Kidney (tissue), 13 donors: ENCODE measurements at regions not wholly inside any gene's neighbourhood (a gene's known extent, or its start where the extent isn't known, plus 50 kb on each side); places are given as distances from the start of the nearest gene placed in this dataset.

Source experiments
- DNase-seq, 5 donors: peaks; one replicate each; pipeline ENCODE4 v3.0.0-alpha.2; 2013 to 2020
- FAIRE-seq: peaks from 2 replicates; lab custom pipeline; 2012; peaks lifted over from hg19 to GRCh38; lab: Jason Lieb, UNC
- H3K27ac ChIP-seq, 2 donors: one replicate each; pipeline ENCODE4 v1.7.0; 2013; ENCODE audit warnings: low read depth in 2 of 2, low read length in 2 of 2, inconsistent platforms in 1 of 2
- H3K27me3 ChIP-seq: one replicate; pipeline ENCODE4 v1.7.1; 2013; ENCODE audit warnings: low read length, inconsistent platforms; ENCODE audit not compliant: control insufficient read depth, insufficient read depth
- H3K36me3 ChIP-seq, 3 donors: one replicate each; pipeline versions ENCODE4 v1.7.0 to v1.7.1; 2013; ENCODE audit warnings: low read length in 3 of 3, control low read depth in 1 of 3, inconsistent platforms in 1 of 3; ENCODE audit not compliant: insufficient read depth in 3 of 3, control insufficient read depth in 2 of 3
- H3K4me1 ChIP-seq, 3 donors: one replicate each; pipeline versions ENCODE4 v1.7.0 to v1.7.1; 2013; ENCODE audit warnings: low read length in 3 of 3, inconsistent platforms in 1 of 3, low read depth in 1 of 3; ENCODE audit not compliant: control insufficient read depth in 2 of 3, insufficient read depth in 2 of 3
- H3K4me3 ChIP-seq, 3 donors: one replicate each; pipeline versions ENCODE4 v1.7.0 to v1.8.1; 2013; ENCODE audit warnings: low read length in 3 of 3, control low read depth in 1 of 3, inconsistent platforms in 1 of 3
- H3K9ac ChIP-seq, 3 donors: one replicate each; pipeline versions ENCODE4 v1.7.0 to v1.7.1; 2013; ENCODE audit warnings: low read length in 3 of 3, control low read depth in 1 of 3, inconsistent platforms in 1 of 3
- H3K9me3 ChIP-seq, 3 donors: one replicate each; pipeline versions ENCODE4 v1.7.0 to v1.7.1; 2013; ENCODE audit warnings: low read length in 3 of 3, control low read depth in 1 of 3, inconsistent platforms in 1 of 3; ENCODE audit not compliant: control insufficient read depth in 2 of 3, insufficient read depth in 1 of 3
- intact Hi-C: fragments of 100-400 bp; cut with DNase I; formaldehyde crosslinking; loops from one replicate; pipeline ENCODE4 v1.11.1; 2022
- TF ChIP-seq, protein P1 (sequence below): IDR thresholded peaks from 3 replicates; pipeline ENCODE4 v1.5.1; 2012; ENCODE audit warnings: mild to moderate bottlenecking, moderate library complexity, borderline replicate concordance; ENCODE audit not compliant: insufficient read depth; ENCODE audit errors: extremely low read depth
- donor health status: control.
- donor health status: control.
- donor health status: control.
- donor health status: control.
- donor health status: control.
- donor health status: DM: yes; HTN: yes; CAD: no.
- donor health status: Normal renal cell carcinoma (clear cell type).

DNA sequence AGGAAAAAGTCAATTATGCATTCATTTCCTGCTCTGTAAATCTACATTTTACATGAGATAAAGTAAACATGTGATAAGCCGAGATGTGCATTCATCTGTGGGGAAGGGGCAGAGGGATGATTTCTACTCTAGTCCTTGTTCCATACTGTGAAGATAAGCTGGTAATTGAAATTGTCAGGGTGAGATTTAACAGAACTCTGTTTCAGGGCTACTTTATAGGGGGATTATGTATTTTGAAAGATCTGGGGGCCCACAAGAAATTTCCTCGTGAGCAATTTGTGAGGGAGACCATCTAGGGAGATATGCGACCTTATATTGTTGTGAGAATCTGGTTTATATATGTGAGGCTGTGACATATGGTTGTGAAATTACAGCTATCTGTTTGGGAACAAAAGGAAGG, 73.1 kb upstream of the KCNK1 start:
- Histone ChIP-seq H3K9ac (no peak overlapping the region), H3K27me3 (no peaks in the 10 kb centered on the region), H3K4me1 (no peaks in the 10 kb centered on the region), H3K9me3 (no peaks in the 10 kb centered on the region), H3K4me3 (no peak overlapping the region), H3K27ac (no peak overlapping the region), H3K36me3 (no peaks in the 10 kb centered on the region)
- TF ChIP-seq, protein P1, sequence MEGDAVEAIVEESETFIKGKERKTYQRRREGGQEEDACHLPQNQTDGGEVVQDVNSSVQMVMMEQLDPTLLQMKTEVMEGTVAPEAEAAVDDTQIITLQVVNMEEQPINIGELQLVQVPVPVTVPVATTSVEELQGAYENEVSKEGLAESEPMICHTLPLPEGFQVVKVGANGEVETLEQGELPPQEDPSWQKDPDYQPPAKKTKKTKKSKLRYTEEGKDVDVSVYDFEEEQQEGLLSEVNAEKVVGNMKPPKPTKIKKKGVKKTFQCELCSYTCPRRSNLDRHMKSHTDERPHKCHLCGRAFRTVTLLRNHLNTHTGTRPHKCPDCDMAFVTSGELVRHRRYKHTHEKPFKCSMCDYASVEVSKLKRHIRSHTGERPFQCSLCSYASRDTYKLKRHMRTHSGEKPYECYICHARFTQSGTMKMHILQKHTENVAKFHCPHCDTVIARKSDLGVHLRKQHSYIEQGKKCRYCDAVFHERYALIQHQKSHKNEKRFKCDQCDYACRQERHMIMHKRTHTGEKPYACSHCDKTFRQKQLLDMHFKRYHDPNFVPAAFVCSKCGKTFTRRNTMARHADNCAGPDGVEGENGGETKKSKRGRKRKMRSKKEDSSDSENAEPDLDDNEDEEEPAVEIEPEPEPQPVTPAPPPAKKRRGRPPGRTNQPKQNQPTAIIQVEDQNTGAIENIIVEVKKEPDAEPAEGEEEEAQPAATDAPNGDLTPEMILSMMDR, result no peak
- intact Hi-C loops, result no loop called here
- no peak for DNase-seq
- FAIRE-seq, result no peak

DNA sequence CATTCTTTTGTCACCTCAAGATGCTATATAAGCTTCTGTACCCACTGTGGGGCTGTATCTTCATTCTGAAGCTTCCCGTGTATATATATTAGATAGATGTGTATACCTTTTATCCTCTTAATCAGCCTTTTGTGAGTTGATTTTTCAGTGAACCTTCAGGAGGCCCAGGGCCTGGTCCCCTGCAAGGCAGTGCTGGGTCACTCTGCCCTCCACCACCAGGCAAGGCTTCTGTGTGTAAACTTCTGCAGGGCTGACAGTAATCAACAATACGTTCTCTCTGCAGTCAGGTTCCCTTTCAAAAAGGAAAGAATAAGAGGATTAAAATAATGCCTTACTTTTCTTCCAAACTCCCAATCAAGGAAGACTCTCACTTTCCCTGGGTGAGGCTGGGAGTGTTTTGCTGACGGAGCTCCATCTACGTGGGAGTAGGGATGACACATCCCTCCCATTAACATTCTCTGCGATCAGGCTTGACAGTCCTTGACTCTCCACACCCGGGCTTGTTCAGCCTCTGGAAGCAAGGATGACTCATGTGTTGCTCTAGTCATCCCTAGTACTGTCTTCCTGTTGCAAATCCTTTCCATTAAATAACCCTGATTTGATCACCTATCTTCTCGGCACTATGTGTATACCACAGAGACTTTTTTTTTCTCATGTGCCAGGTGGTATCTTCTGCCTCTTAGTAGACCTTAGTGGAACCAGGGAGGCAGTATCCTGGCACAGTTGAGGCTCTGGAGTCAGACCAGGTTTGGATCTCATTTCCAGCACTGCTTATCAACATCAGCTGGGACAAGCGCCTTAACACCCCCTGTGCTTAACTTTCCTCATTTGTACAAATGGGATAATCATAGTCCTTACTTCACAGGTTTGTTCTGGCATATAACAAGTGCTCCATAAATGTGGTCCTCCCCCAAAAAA, 70.3 kb upstream of the KCNK1 start:
- H3K27me3 ChIP-seq, result no peaks in the 10 kb centered on the region
- no peaks in the 10 kb centered on the region for H3K9me3 ChIP-seq
- H3K27ac ChIP-seq, result no peak overlapping the region
- no peak overlapping the region for H3K9ac ChIP-seq
- no peaks in the 10 kb centered on the region for H3K36me3 ChIP-seq
- intact Hi-C loops, result no loop called here
- no peak overlapping the region for H3K4me3 ChIP-seq
- DNase-seq (peak in 4 of 5 donors; percentile 12 to 65 (median 56)), FAIRE-seq (no peak)
- TF ChIP-seq, protein P1, result no peak
- no peaks in the 10 kb centered on the region for H3K4me1 ChIP-seq

DNA sequence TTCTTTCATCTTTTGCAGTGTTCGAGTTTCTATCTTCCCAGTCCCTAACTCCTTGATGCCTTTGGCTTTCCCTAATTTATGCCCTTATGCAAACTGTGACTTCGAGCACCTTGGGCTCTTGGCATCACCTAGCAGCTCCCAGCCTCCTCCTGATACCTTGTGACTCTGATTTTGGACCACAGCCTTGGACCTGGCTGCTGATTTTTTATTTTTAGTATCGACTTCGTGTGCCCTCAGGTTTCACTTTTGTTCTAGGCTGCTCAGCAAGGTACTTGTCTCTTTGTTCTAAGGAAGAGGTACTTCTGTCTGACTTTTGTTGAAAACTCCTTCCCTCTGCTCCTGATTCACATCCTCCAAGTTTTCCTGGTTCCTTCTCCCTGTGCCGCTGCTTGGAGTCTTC, 69.6 kb upstream of the KCNK1 start:
- Histone ChIP-seq H3K9ac (no peak overlapping the region), H3K4me3 (no peak overlapping the region), H3K27me3 (no peaks in the 10 kb centered on the region), H3K36me3 (no peaks in the 10 kb centered on the region), H3K9me3 (no peaks in the 10 kb centered on the region), H3K27ac (no peak overlapping the region), H3K4me1 (no peaks in the 10 kb centered on the region)
- DNase-seq, result no peak
- TF ChIP-seq, protein P1, result no peak
- no peak for FAIRE-seq
- intact Hi-C loops, result no loop called here
